DND-41 (cell line): ENCODE measurements at regions not wholly inside any gene's neighbourhood (a gene's known extent, or its start where the extent isn't known, plus 50 kb on each side); places are given as distances from the start of the nearest gene placed in this dataset.

Experiments used
- CTCF ChIP-seq: IDR thresholded peaks from 2 replicates; pipeline ENCODE4 v1.5.1; 2012; ENCODE audit warnings: borderline replicate concordance, low read length, moderate library complexity, mild to moderate bottlenecking; ENCODE audit not compliant: poor library complexity, severe bottlenecking; ENCODE audit errors: extremely low read depth
- EZH2 ChIP-seq: IDR thresholded peaks from 3 replicates; pipeline ENCODE4 v1.6.1; 2012; ENCODE audit warnings: borderline replicate concordance, low read depth, mild to moderate bottlenecking, moderate library complexity, low read length, inconsistent platforms; ENCODE audit not compliant: severe bottlenecking

DNA sequence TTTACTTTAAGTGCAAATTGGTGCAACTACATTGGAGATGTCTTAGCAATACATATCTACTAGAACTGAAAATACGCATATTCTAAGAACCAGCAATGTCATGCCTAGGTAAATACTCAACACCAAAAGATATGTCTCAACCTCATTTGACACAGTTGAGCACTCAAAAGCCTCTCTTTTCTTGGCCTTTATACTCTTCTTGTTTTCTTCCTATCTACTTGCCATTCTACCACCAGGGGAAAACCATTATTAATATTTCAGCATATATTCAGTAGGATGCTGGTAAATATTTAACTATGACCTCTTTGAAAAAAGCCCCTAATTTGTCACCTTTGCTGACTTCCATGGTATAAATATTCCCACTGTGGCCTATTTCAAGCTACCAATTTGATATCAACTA lies 443.8 kb downstream of the LRRC70 start:
- TF ChIP-seq CTCF (no peak), EZH2 (no peak)
